ENCODE measurements at regions not wholly inside any gene's neighbourhood (a gene's known extent, or its start where the extent isn't known, plus 50 kb on each side); places are given as distances from the start of the nearest gene placed in this dataset.

DNA sequence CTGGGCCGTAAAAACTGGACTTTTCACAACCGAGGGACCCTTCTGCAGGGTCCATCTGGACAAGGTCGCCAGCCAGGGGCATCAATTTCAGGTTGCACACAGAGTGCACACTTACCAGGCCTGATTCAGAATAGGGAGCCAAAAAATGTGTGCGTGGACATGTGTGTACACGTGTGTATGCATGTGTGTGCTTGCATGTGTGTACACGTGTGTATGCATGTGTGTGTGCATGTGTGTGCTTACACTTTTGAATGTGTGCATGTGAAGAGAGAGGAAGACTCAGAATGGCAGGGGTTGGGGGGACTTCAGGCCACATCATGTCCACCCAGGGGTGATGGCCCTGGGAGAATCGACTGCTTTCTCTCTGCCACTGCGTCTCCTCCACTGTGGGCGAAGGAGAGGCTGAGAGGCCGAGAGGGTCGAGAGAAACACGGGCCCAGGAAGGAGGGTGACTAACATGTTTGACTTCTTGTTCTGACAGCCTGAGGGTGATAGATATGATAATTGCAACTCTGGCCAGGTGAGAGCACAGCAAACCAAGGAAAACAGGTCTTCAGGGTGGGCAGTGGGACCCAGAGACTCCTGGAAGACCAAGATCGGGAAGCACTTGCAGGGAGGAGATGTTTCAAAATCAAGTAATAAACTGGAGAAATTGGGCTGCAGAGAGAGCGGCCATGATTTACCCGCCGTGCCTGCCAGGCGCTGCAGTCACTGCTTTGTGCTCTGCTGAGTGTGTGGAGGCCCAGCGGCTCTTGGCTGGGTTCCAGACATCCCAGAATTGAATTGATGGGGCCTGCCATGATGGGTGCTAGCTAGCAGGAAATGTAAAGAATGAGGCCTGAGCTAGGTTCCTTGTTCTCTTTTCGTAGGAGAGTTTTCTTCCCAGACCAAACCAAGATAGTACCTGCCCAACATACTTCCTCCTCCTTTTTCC, 310.8 kb downstream of the QKI start:
- no peaks in the 10 kb centered on the region for H3K36me3 ChIP-seq (ENCODE audit: insufficient read depth)
- no peak overlapping the region for H3K9ac ChIP-seq
- no peak overlapping the region for H3K4me3 ChIP-seq (IDR thresholded peaks at IDR 0.05; ENCODE audit: insufficient read depth, low read depth, low read length)
- H3K4me2 ChIP-seq, result no peak overlapping the region
- H2AFZ ChIP-seq (ENCODE audit: low read depth), result no peak overlapping the region
- TF ChIP-seq, protein P1, sequence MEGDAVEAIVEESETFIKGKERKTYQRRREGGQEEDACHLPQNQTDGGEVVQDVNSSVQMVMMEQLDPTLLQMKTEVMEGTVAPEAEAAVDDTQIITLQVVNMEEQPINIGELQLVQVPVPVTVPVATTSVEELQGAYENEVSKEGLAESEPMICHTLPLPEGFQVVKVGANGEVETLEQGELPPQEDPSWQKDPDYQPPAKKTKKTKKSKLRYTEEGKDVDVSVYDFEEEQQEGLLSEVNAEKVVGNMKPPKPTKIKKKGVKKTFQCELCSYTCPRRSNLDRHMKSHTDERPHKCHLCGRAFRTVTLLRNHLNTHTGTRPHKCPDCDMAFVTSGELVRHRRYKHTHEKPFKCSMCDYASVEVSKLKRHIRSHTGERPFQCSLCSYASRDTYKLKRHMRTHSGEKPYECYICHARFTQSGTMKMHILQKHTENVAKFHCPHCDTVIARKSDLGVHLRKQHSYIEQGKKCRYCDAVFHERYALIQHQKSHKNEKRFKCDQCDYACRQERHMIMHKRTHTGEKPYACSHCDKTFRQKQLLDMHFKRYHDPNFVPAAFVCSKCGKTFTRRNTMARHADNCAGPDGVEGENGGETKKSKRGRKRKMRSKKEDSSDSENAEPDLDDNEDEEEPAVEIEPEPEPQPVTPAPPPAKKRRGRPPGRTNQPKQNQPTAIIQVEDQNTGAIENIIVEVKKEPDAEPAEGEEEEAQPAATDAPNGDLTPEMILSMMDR (conservative IDR thresholded peaks at IDR 0.05; ENCODE audit: low read depth, low read length), result no peak
- H3K4me1 ChIP-seq (ENCODE audit: low read depth, poor library complexity, severe bottlenecking), result no peaks in the 10 kb centered on the region
- no peaks in the 10 kb centered on the region for H4K20me1 ChIP-seq (ENCODE audit: insufficient read depth)
- H3K27me3 ChIP-seq (ENCODE audit: insufficient read depth, low read depth), result no peaks in the 10 kb centered on the region
- H3K79me2 ChIP-seq (ENCODE audit: insufficient read depth, low read depth), result no peaks in the 10 kb centered on the region
- no peak overlapping the region for H3K27ac ChIP-seq

DNA sequence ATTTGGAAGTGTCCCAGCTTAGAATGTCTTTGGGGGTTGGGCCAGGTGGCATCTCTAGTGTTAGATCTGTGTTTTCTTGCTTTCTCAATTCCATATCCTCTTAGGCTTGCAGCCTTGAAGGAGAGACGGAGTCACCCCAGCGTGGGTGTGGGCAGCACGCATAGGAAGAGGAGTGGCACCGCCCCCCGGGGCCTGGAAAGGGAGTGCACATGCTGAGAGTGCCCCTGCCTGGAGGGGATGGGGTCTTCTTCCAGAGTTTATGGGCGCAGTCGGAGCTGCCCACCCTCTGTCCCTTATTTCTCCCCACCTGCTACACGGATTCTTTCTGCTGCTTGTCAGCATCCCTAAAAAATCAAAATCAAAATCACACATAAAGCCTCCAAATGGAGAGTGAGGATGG, 309.7 kb downstream of the QKI start:
- no peaks in the 10 kb centered on the region for H3K27me3 ChIP-seq (ENCODE audit: insufficient read depth, low read depth)
- H2AFZ ChIP-seq (ENCODE audit: low read depth), result no peak overlapping the region
- no peaks in the 10 kb centered on the region for H3K36me3 ChIP-seq (ENCODE audit: insufficient read depth)
- no peak overlapping the region for H3K4me3 ChIP-seq (IDR thresholded peaks at IDR 0.05; ENCODE audit: insufficient read depth, low read depth, low read length)
- no peak overlapping the region for H3K27ac ChIP-seq
- H4K20me1 ChIP-seq (ENCODE audit: insufficient read depth), result no peaks in the 10 kb centered on the region
- no peaks in the 10 kb centered on the region for H3K4me1 ChIP-seq (ENCODE audit: low read depth, poor library complexity, severe bottlenecking)
- no peaks in the 10 kb centered on the region for H3K79me2 ChIP-seq (ENCODE audit: insufficient read depth, low read depth)
- H3K9ac ChIP-seq, result no peak overlapping the region
- H3K4me2 ChIP-seq, result no peak overlapping the region
- TF ChIP-seq, protein P1 (conservative IDR thresholded peaks at IDR 0.05; ENCODE audit: low read depth, low read length), result no peak

DNA sequence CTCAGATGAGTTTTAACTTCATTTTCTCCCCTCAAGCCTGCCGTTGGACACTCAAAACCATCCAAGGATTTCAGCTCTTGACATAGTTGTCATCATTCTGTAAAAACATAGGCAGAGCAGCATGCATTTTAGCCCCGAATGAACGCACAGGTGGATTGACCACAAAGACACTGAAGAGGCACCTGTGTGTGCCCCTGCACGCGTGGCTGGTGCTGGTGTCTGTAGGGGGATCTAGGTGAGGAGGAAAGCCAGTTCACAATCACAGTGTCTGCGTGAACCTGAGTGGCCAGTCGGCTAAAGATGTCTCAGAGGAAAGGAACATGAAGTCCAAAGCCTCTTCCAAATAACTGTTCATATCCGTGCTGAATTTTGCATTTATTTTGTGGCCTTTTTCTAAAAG, 309.2 kb downstream of the QKI start:
- Histone ChIP-seq H3K27ac (no peak overlapping the region), H3K4me2 (no peak overlapping the region), H4K20me1 (ENCODE audit: insufficient read depth) (no peaks in the 10 kb centered on the region), H3K4me1 (ENCODE audit: low read depth, poor library complexity, severe bottlenecking) (no peaks in the 10 kb centered on the region), H2AFZ (ENCODE audit: low read depth) (no peak overlapping the region), H3K9ac (no peak overlapping the region), H3K79me2 (ENCODE audit: insufficient read depth, low read depth) (no peaks in the 10 kb centered on the region), H3K27me3 (ENCODE audit: insufficient read depth, low read depth) (no peaks in the 10 kb centered on the region), H3K4me3 (IDR thresholded peaks at IDR 0.05; ENCODE audit: insufficient read depth, low read depth, low read length) (no peak overlapping the region), H3K36me3 (ENCODE audit: insufficient read depth) (no peaks in the 10 kb centered on the region)
- TF ChIP-seq, protein P1 (conservative IDR thresholded peaks at IDR 0.05; ENCODE audit: low read depth, low read length), result no peak

DNA sequence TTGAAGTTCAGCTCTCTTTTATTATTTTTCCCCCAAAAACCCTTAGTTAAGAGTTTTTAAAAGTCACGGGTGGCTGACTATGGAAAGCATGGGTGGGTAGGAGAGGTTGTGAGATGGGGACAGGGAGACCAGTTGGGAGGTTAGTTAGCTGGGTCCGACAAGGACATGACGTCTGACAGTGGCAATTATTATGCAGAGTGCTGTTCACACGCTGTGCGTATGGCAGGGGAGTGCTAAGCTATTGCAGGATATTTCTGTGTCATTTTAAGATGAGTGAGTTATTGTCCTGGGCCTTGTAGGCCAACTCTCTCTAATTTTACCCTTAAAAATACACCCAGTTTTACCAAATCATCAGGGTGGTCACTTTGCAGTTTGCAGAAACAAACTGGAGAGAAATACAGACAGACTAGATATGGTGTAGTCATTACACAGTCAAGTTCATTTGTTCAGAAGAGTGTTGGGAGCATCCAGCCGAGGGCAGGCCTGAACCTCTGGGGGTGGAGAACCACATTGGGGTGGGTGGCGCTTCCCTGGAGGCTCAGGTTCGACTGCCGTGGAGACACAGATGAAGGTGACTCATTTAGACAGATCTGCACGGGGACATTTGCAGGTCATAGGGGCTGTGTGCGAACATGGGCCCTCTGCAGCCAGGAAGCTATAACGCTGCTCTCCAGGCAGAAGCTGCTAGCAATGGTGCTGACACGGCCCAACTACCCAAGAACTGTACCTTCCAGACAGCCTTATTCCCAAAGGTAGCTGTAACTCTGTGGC, 307.6 kb downstream of the QKI start:
- Histone ChIP-seq H3K4me3 (IDR thresholded peaks at IDR 0.05; ENCODE audit: insufficient read depth, low read depth, low read length) (no peak overlapping the region), H3K4me1 (ENCODE audit: low read depth, poor library complexity, severe bottlenecking) (no peaks in the 10 kb centered on the region), H3K4me2 (no peak overlapping the region), H3K27ac (no peak overlapping the region), H3K9ac (no peak overlapping the region), H3K27me3 (ENCODE audit: insufficient read depth, low read depth) (no peaks in the 10 kb centered on the region), H2AFZ (ENCODE audit: low read depth) (no peak overlapping the region), H3K79me2 (ENCODE audit: insufficient read depth, low read depth) (no peaks in the 10 kb centered on the region), H4K20me1 (ENCODE audit: insufficient read depth) (no peaks in the 10 kb centered on the region), H3K36me3 (ENCODE audit: insufficient read depth) (no peaks in the 10 kb centered on the region)
- TF ChIP-seq, protein P1 (conservative IDR thresholded peaks at IDR 0.05; ENCODE audit: low read depth, low read length), result no peak
